ENCODE measurements at regions not wholly inside any gene's neighbourhood (a gene's known extent, or its start where the extent isn't known, plus 50 kb on each side); places are given as distances from the start of the nearest gene placed in this dataset.

DNA sequence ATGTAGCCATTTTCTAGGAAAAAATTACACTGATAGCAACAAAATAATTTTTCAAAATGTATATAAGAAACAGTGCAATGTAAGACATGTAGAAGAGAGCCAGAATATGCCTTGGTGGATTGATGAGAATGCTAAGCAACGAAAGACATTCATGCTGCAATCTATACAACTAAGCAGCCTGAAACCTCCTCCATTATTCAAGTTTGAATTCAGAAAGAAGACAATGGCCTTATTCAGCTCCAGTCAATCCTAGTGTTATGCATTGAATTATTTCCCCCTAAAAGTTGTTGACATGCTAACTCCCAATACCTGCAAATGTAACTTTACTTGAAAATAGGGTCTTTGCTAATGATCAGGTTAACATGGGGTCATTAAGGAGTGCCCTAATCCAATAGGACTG lies 73.5 kb downstream of the BTG1 start:
- Mint-ChIP-seq H3K36me3 (ENCODE audit: insufficient read depth, unreplicated experiment) (peaks cover 6% of the 10 kb centered on the region), H3K27ac (ENCODE audit: unreplicated experiment) (no peak overlapping the region), H3K4me3 (ENCODE audit: unreplicated experiment) (no peak overlapping the region), H3K4me1 (ENCODE audit: low read depth, unreplicated experiment) (peaks cover 35% of the 10 kb centered on the region), H3K27me3 (ENCODE audit: insufficient read depth, unreplicated experiment) (no peaks in the 10 kb centered on the region), H3K9me3 (ENCODE audit: unreplicated experiment) (no peaks in the 10 kb centered on the region)
- DNase-seq, result no peak
- TF ChIP-seq, protein P1, sequence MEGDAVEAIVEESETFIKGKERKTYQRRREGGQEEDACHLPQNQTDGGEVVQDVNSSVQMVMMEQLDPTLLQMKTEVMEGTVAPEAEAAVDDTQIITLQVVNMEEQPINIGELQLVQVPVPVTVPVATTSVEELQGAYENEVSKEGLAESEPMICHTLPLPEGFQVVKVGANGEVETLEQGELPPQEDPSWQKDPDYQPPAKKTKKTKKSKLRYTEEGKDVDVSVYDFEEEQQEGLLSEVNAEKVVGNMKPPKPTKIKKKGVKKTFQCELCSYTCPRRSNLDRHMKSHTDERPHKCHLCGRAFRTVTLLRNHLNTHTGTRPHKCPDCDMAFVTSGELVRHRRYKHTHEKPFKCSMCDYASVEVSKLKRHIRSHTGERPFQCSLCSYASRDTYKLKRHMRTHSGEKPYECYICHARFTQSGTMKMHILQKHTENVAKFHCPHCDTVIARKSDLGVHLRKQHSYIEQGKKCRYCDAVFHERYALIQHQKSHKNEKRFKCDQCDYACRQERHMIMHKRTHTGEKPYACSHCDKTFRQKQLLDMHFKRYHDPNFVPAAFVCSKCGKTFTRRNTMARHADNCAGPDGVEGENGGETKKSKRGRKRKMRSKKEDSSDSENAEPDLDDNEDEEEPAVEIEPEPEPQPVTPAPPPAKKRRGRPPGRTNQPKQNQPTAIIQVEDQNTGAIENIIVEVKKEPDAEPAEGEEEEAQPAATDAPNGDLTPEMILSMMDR (IDR thresholded peaks at IDR 0.05; ENCODE audit: insufficient read depth in 1 of 2, low read depth in 1 of 2, low read length in 1 of 2, severe bottlenecking in 1 of 2, unreplicated experiment in 1 of 2), result no peak
- Histone ChIP-seq H3K27me3 (replicated peaks; ENCODE audit: control insufficient read depth, insufficient read depth, low read length) (no peaks in the 10 kb centered on the region), H3K36me3 (ENCODE audit: control insufficient read depth, insufficient read depth, low read length) (no peaks in the 10 kb centered on the region), H3K9me3 (peaks cover 3% of the 10 kb centered on the region; the same call in 1 of the 2 replicates), H3K4me1 (peaks cover 43% of the 10 kb centered on the region), H3K4me3 (ENCODE audit: low read depth, low read length) (no peak overlapping the region)
- CTCF ChIA-PET, result no interaction called here
- intact Hi-C loops (cut with micrococcal nuclease; ENCODE audit: unreplicated experiment), result no loop called here
- POLR2A ChIA-PET, result no interaction called here
- no TSS peak for BruUV-seq (replicated peaks)

DNA sequence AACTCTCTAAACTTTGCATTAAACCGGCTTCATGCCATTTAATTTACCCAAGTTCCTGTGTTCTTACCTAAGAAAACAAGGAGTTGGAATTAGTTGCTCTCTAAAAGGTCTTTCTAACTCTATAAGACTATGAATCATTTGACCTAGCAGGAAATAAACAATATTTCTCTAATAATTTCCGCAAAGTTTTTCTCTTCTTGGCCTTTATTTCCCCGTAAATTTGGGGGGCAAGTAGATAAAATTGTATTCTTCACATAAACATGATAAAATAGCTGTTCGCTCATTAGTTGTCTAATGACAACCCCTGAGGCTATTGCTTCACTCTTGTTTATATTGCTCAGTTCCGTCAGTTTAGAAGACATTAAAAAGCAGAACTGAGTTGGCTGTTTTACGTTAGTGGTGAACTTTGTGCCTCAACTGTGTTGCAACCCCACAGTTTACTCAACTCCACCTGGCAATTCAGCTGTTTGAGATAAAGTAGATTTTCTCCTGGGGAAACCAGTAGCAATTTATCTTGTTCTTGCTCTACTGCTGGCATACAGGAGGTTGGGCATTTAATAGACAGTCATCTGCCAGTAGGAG lies 74.7 kb downstream of the BTG1 start:
- no TSS peak for BruUV-seq (replicated peaks)
- Histone ChIP-seq H3K9me3 (peaks cover 3% of the 10 kb centered on the region; the same call in 1 of the 2 replicates), H3K27me3 (replicated peaks; ENCODE audit: control insufficient read depth, insufficient read depth, low read length) (no peaks in the 10 kb centered on the region), H3K36me3 (ENCODE audit: control insufficient read depth, insufficient read depth, low read length) (no peaks in the 10 kb centered on the region), H3K4me3 (ENCODE audit: low read depth, low read length) (no peak overlapping the region), H3K4me1 (peaks cover 40% of the 10 kb centered on the region)
- DNase-seq, result peak; percentile 59 to 64
- Mint-ChIP-seq H3K9me3 (ENCODE audit: unreplicated experiment) (no peaks in the 10 kb centered on the region), H3K4me1 (ENCODE audit: low read depth, unreplicated experiment) (peaks cover 23% of the 10 kb centered on the region), H3K27ac (ENCODE audit: unreplicated experiment) (peak overlapping the region; percentile 86), H3K27me3 (ENCODE audit: insufficient read depth, unreplicated experiment) (no peaks in the 10 kb centered on the region), H3K36me3 (ENCODE audit: insufficient read depth, unreplicated experiment) (peaks cover 6% of the 10 kb centered on the region), H3K4me3 (ENCODE audit: unreplicated experiment) (no peak overlapping the region)
- ChIA-PET CTCF (interaction anchor here (0.6 to 1.2 kb wide), 3 partner anchors 27 to 689 kb away, joined by 3 to 7 read pairs (median 4); partner anchors contain the start of gene BTG1), POLR2A (interaction anchor here (0.6 to 2.0 kb wide), 3 partner anchors 74 to 293 kb away, joined by 3 to 23 read pairs (median 4); partner anchors contain the start of gene BTG1)
- intact Hi-C loops (cut with micrococcal nuclease; ENCODE audit: unreplicated experiment), result loop anchor here (1.0 to 2.0 kb wide), 4 partner anchors 9 to 172 kb away; no protein-coding TSS in a partner anchor
- TF ChIP-seq, protein P1 (IDR thresholded peaks at IDR 0.05; ENCODE audit: insufficient read depth in 1 of 2, low read depth in 1 of 2, low read length in 1 of 2, severe bottlenecking in 1 of 2, unreplicated experiment in 1 of 2), result no peak

DNA sequence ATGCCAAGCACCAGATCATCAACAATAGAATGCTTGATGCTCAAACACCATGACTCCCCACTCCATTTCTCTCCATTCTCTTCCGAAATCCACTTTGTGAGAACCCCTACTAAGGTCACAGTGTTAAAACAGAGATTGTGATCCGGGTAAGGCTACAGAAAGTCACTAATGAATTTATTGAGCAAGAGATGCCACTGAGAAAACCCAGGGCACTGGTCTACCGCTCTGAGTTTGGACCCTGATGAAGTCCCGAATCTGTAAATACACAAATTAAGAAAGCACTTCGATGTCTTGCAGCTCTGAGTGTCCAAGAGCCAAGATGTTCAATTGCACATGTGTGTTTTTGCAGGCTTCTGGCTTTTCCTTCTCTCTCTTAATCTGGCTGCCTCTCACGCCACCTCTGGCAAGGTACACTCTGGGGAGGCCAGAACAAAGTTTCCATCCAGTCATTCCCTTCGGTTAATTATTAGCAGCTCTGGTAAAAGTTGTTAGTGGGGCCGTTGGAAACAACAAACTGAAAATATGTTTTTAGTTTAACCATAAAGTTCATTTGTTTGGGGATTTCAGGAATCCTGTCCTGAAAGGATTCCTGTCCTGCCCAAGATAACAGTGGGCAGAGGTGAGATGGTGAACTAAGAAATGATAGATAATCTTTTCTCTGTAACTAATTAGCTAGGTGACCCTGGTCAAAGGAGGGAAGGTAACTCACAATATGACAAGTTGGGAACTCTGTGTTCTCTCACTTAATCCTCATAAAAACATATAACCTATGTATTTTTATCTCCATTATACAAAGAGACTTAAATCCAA lies 75.4 kb downstream of the BTG1 start:
- intact Hi-C loops (cut with micrococcal nuclease; ENCODE audit: unreplicated experiment), result loop anchor here (1.0 to 2.0 kb wide), 4 partner anchors 10 to 171 kb away; no protein-coding TSS in a partner anchor
- DNase-seq, result peak; percentile 76 to 83
- H3K27ac Mint-ChIP-seq (ENCODE audit: unreplicated experiment), result peak overlapping the region; percentile 86
- CTCF ChIA-PET, result interaction anchor here (0.6 to 1.2 kb wide), 3 partner anchors 28 to 689 kb away, joined by 3 to 7 read pairs (median 4); partner anchors contain the start of gene BTG1
- TF ChIP-seq, protein P1 (IDR thresholded peaks at IDR 0.05; ENCODE audit: insufficient read depth in 1 of 2, low read depth in 1 of 2, low read length in 1 of 2, severe bottlenecking in 1 of 2, unreplicated experiment in 1 of 2), result peak in 1 of 2 experiments; percentile 38
- peaks cover 6% of the 10 kb centered on the region for H3K36me3 Mint-ChIP-seq (ENCODE audit: insufficient read depth, unreplicated experiment)
- POLR2A ChIA-PET, result interaction anchor here (0.6 to 2.0 kb wide), 3 partner anchors 75 to 294 kb away, joined by 3 to 23 read pairs (median 4); partner anchors contain the start of gene BTG1
- peaks cover 20% of the 10 kb centered on the region for H3K4me1 Mint-ChIP-seq (ENCODE audit: low read depth, unreplicated experiment)
- Histone ChIP-seq H3K4me3 (ENCODE audit: low read depth, low read length) (peak overlapping the region; percentile 9; the same call in 1 of the 2 replicates), H3K36me3 (ENCODE audit: control insufficient read depth, insufficient read depth, low read length) (no peaks in the 10 kb centered on the region), H3K9me3 (peaks cover 3% of the 10 kb centered on the region; the same call in 1 of the 2 replicates), H3K4me1 (peaks cover 40% of the 10 kb centered on the region), H3K27me3 (replicated peaks; ENCODE audit: control insufficient read depth, insufficient read depth, low read length) (no peaks in the 10 kb centered on the region)
- no peaks in the 10 kb centered on the region for H3K9me3 Mint-ChIP-seq (ENCODE audit: unreplicated experiment)
- H3K27me3 Mint-ChIP-seq (ENCODE audit: insufficient read depth, unreplicated experiment), result no peaks in the 10 kb centered on the region
- BruUV-seq (replicated peaks), result no TSS peak
- peak overlapping the region; percentile 63 for H3K4me3 Mint-ChIP-seq (ENCODE audit: unreplicated experiment)
